ENCODE measurements at regions not wholly inside any gene's neighbourhood (a gene's known extent, or its start where the extent isn't known, plus 50 kb on each side); places are given as distances from the start of the nearest gene placed in this dataset.

- TF ChIP-seq EZH2phosphoT487 (IDR thresholded peaks at IDR 0.05; ENCODE audit: borderline replicate concordance, low read length) (no peak), CTCF (conservative IDR thresholded peaks at IDR 0.05; ENCODE audit: low read depth, low read length) (no peak)
These were observed 486.3 kb downstream of the EFNB2 start for GRCh38 chr13:106049171-106049570.
